Ovary (tissue), 3 donors: ENCODE measurements at regions not wholly inside any gene's neighbourhood (a gene's known extent, or its start where the extent isn't known, plus 50 kb on each side); places are given as distances from the start of the nearest gene placed in this dataset.

Experiments used
- CTCF ChIP-seq, 3 donors: fragments of 450-650 bp in 2 of 3; fragments of 200-600 bp in 1 of 3; IDR thresholded peaks; one replicate each; pipeline versions ENCODE4 v1.5.1 to v1.8.0; 2016 to 2022; ENCODE audit warnings: antibody characterized with exemption in 3 of 3, mild to moderate bottlenecking in 1 of 3
- EP300 ChIP-seq: sonication (generic); formaldehyde crosslinking; IDR thresholded peaks from one replicate; pipeline ENCODE4 v1.6.1; 2017; ENCODE audit warnings: antibody characterized with exemption
- POLR2A ChIP-seq: fragments of 450-650 bp; IDR thresholded peaks from one replicate; pipeline ENCODE4 v1.6.1; 2017; ENCODE audit warnings: antibody characterized with exemption, mild to moderate bottlenecking, moderate library complexity
- donor health status: DM: no; HTN: no; CAD: no.

- TF ChIP-seq CTCF (IDR thresholded peaks at IDR 0.05), result no peak
- no peak for TF ChIP-seq POLR2A
- TF ChIP-seq EP300, result no peak
Observed at GRCh38 chr6:54722328-54722727, 124.2 kb upstream of the FAM83B start.
